KMS-11 (cell line): ENCODE measurements at regions not wholly inside any gene's neighbourhood (a gene's known extent, or its start where the extent isn't known, plus 50 kb on each side); places are given as distances from the start of the nearest gene placed in this dataset.
"Not testable (repeated sequence)": the region's sequence is repeated elsewhere in the genome, so short reads cannot be mapped to it uniquely, and the experiment has no call there.

Source experiments
- H2AFZ ChIP-seq: fragments of 200-600 bp; sonication (generic); 2 replicates; pipeline ENCODE4 v1.6.1; 2016; ENCODE audit warnings: antibody characterized with exemption, mixed run types, low read depth
- H3K27ac ChIP-seq: fragments of 200-600 bp; sonication (generic); 2 replicates; pipeline ENCODE4 v1.6.1; 2016; ENCODE audit warnings: mild to moderate bottlenecking, mixed run types
- H3K27me3 ChIP-seq: fragments of 200-600 bp; sonication (generic); 2 replicates; pipeline ENCODE4 v1.6.1; 2017; ENCODE audit warnings: mild to moderate bottlenecking, low read depth, mixed run types, moderate library complexity; ENCODE audit not compliant: insufficient read depth
- H3K36me3 ChIP-seq: fragments of 200-600 bp; sonication (generic); 2 replicates; pipeline ENCODE4 v1.6.1; 2017; ENCODE audit warnings: mild to moderate bottlenecking, mixed run types; ENCODE audit not compliant: insufficient read depth
- H3K4me1 ChIP-seq: fragments of 200-600 bp; sonication (generic); 2 replicates; pipeline ENCODE4 v1.6.1; 2016; ENCODE audit warnings: mild to moderate bottlenecking, low read depth, mixed run types; ENCODE audit not compliant: poor library complexity, severe bottlenecking
- H3K4me2 ChIP-seq: fragments of 200-600 bp; sonication (generic); 2 replicates; pipeline ENCODE4 v1.7.0; 2016; ENCODE audit warnings: mild to moderate bottlenecking, mixed run types
- H3K4me3 ChIP-seq: fragments of 200-600 bp; sonication (generic); IDR thresholded peaks from 2 replicates; pipeline ENCODE4 v1.6.1; 2017; ENCODE audit warnings: low read depth, low read length, mixed read lengths; ENCODE audit not compliant: insufficient read depth
- H3K79me2 ChIP-seq: fragments of 200-600 bp; sonication (generic); 2 replicates; pipeline ENCODE4 v1.6.1; 2016; ENCODE audit warnings: low read depth, mixed run types; ENCODE audit not compliant: insufficient read depth
- H3K9ac ChIP-seq: fragments of 200-600 bp; sonication (generic); 2 replicates; pipeline ENCODE4 v1.6.1; 2016; ENCODE audit warnings: mild to moderate bottlenecking, mixed run types
- H4K20me1 ChIP-seq: fragments of 200-600 bp; sonication (generic); 2 replicates; pipeline ENCODE4 v1.6.1; 2016; ENCODE audit warnings: mild to moderate bottlenecking, mixed run types; ENCODE audit not compliant: insufficient read depth
- CTCF ChIP-seq: fragments of 200-600 bp; sonication (generic); conservative IDR thresholded peaks from 2 replicates; pipeline ENCODE4 v1.6.1; 2017; ENCODE audit warnings: low read depth, mild to moderate bottlenecking, antibody characterized with exemption, low read length, moderate library complexity, mixed read lengths

- Histone ChIP-seq H2AFZ (no peak overlapping the region), H3K27ac (no peak overlapping the region), H3K4me1 (no peaks in the 10 kb centered on the region), H3K4me3 (no peak overlapping the region), H3K27me3 (no peaks in the 10 kb centered on the region), H3K9ac (no peak overlapping the region), H4K20me1 (no peaks in the 10 kb centered on the region), H3K79me2 (no peaks in the 10 kb centered on the region), H3K36me3 (no peaks in the 10 kb centered on the region), H3K4me2 (no peak overlapping the region)
- no peak for TF ChIP-seq CTCF
These were observed 302.9 kb downstream of the PCDH7 start for GRCh38 chr4:31023109-31023508.

GRCh38 chr4:31023742-31024141, 303.6 kb downstream of the PCDH7 start:
- Histone ChIP-seq H3K36me3 (no peaks in the 10 kb centered on the region), H4K20me1 (no peaks in the 10 kb centered on the region), H3K4me2 (no peak overlapping the region), H3K4me1 (no peaks in the 10 kb centered on the region), H3K9ac (no peak overlapping the region), H2AFZ (no peak overlapping the region), H3K4me3 (no peak overlapping the region), H3K27ac (no peak overlapping the region), H3K79me2 (no peaks in the 10 kb centered on the region), H3K27me3 (no peaks in the 10 kb centered on the region)
- TF ChIP-seq CTCF, result no peak

- H3K4me3 ChIP-seq, H3K79me2 ChIP-seq, H3K4me2 ChIP-seq, H3K9ac ChIP-seq, H2AFZ ChIP-seq, H3K27ac ChIP-seq, H3K27me3 ChIP-seq, H4K20me1 ChIP-seq, H3K36me3 ChIP-seq, H3K4me1 ChIP-seq: not testable (repeated sequence)
These were observed 304.6 kb downstream of the PCDH7 start for GRCh38 chr4:31024781-31025180.

DNA sequence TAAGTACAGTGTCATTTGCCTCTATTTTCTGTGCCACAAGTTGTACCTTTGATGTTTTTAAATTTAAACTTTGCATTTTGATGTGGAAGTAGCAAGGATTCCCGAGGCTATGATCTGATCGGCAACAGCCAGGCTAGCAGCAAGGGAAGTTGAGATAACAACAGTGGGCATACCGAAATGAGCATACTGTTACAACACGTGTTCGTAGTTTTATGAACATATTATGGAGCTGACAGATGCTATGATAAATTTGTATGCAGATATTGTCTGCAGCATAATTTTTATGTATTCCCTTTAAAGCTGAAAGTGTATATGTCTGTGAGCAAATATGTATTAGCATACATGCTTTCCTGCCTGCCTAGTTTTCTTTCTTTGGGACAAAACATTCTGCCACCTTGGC, 306.1 kb downstream of the PCDH7 start:
- Histone ChIP-seq H4K20me1 (no peaks in the 10 kb centered on the region), H3K4me1 (no peaks in the 10 kb centered on the region), H3K79me2 (no peaks in the 10 kb centered on the region), H3K27ac (no peak overlapping the region), H3K9ac (no peak overlapping the region), H3K4me3 (no peak overlapping the region), H3K4me2 (no peak overlapping the region), H3K36me3 (no peaks in the 10 kb centered on the region), H2AFZ (no peak overlapping the region), H3K27me3 (no peaks in the 10 kb centered on the region)
- TF ChIP-seq CTCF, result no peak

GRCh38 chr4:31034550-31034949, 314.4 kb downstream of the PCDH7 start:
- no peak overlapping the region for H3K4me2 ChIP-seq
- H2AFZ ChIP-seq, result no peak overlapping the region
- H3K27me3 ChIP-seq, result no peaks in the 10 kb centered on the region
- no peak overlapping the region for H3K9ac ChIP-seq
- H3K79me2 ChIP-seq, result no peaks in the 10 kb centered on the region
- no peak for TF ChIP-seq CTCF
- H4K20me1 ChIP-seq, result no peaks in the 10 kb centered on the region
- no peaks in the 10 kb centered on the region for H3K4me1 ChIP-seq
- no peaks in the 10 kb centered on the region for H3K36me3 ChIP-seq
- no peak overlapping the region for H3K4me3 ChIP-seq
- no peak overlapping the region for H3K27ac ChIP-seq
